Immature natural killer cell (primary cell): ENCODE measurements at regions not wholly inside any gene's neighbourhood (a gene's known extent, or its start where the extent isn't known, plus 50 kb on each side); places are given as distances from the start of the nearest gene placed in this dataset.
"Not testable (repeated sequence)": the region's sequence is repeated elsewhere in the genome, so short reads cannot be mapped to it uniquely, and the experiment has no call there.

ENCODE experiments used
- DNase-seq, 3 donors: peaks; one replicate each; pipeline ENCODE4 v3.0.0; 2022; ENCODE audit warnings: mixed read lengths in 1 of 3
- H3K27ac Mint-ChIP-seq, 6 donors: one replicate each; pipeline ENCODE4 v1.8.0; 2020; ENCODE audit warnings: mixed read lengths in 6 of 6, mild to moderate bottlenecking in 5 of 6, inconsistent platforms in 4 of 6, moderate library complexity in 3 of 6
- H3K27me3 Mint-ChIP-seq, 3 donors: one replicate each; pipeline ENCODE4 v1.8.0; 2020 to 2021; ENCODE audit warnings: low read depth in 3 of 3, mild to moderate bottlenecking in 3 of 3, mixed read lengths in 3 of 3, moderate library complexity in 3 of 3, inconsistent platforms in 1 of 3
- H3K36me3 Mint-ChIP-seq, 3 donors: one replicate each; pipeline ENCODE4 v1.8.0; 2020; ENCODE audit warnings: mixed read lengths in 3 of 3, inconsistent platforms in 2 of 3, mild to moderate bottlenecking in 2 of 3
- H3K4me1 Mint-ChIP-seq, 2 donors: one replicate each; pipeline ENCODE4 v1.8.0; 2020; ENCODE audit warnings: inconsistent platforms in 2 of 2, mild to moderate bottlenecking in 2 of 2, mixed read lengths in 2 of 2, moderate library complexity in 1 of 2
- H3K4me3 Mint-ChIP-seq, 5 donors: one replicate each; pipeline ENCODE4 v1.8.0; 2020; ENCODE audit warnings: mild to moderate bottlenecking in 5 of 5, mixed read lengths in 5 of 5, inconsistent platforms in 3 of 5, moderate library complexity in 3 of 5
- H3K9me3 Mint-ChIP-seq, 6 donors: one replicate each; pipeline ENCODE4 v1.8.0; 2020; ENCODE audit warnings: mild to moderate bottlenecking in 6 of 6, mixed read lengths in 6 of 6, inconsistent platforms in 4 of 6, moderate library complexity in 3 of 6

- no peak overlapping the region for H3K4me3 Mint-ChIP-seq
- H3K27me3 Mint-ChIP-seq, result peaks cover 0 to 3% (median 1%) of the 10 kb centered on the region in 3 donors
- H3K27ac Mint-ChIP-seq, result no peak overlapping the region
- peaks cover 8 to 16% (median 11%) of the 10 kb centered on the region in 6 donors for H3K9me3 Mint-ChIP-seq
- no peaks in the 10 kb centered on the region for H3K36me3 Mint-ChIP-seq
- no peak for DNase-seq
- no peaks in the 10 kb centered on the region for H3K4me1 Mint-ChIP-seq
These were observed 410.2 kb upstream of the IRX2 start for GRCh38 chr5:3161672-3162071.

DNA sequence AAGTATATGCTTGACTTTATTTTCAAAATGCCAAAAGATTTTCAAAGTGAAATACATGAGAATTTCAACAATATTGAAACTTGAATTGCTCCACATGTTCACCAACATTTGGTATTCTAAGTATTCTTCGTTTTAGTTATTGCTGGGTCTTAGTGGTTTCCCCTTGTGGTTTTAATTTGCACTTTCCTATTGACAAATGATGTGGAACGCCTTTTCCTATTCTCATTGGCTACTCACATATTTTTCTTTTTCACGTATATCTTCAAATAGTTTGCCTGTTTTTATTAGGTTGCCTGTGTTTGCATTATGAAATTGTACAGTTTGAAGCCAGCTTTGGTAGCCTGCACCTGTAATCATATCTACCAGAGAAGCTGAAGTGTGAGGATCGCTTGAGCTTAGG, 405.7 kb upstream of the IRX2 start:
- H3K4me3 Mint-ChIP-seq, result no peak overlapping the region
- peaks cover 0 to 2% (median 2%) of the 10 kb centered on the region in 3 donors for H3K27me3 Mint-ChIP-seq
- DNase-seq, result no peak
- H3K36me3 Mint-ChIP-seq, result no peaks in the 10 kb centered on the region
- no peaks in the 10 kb centered on the region for H3K4me1 Mint-ChIP-seq
- H3K9me3 Mint-ChIP-seq, result peaks cover under 1 to 31% (median 4%) of the 10 kb centered on the region in 6 donors
- H3K27ac Mint-ChIP-seq, result no peak overlapping the region

GRCh38 chr5:3155717-3156116, 404.2 kb upstream of the IRX2 start:
- no peak overlapping the region for H3K27ac Mint-ChIP-seq
- no peak overlapping the region for H3K4me3 Mint-ChIP-seq
- no peaks in the 10 kb centered on the region for H3K4me1 Mint-ChIP-seq
- no peaks in the 10 kb centered on the region for H3K36me3 Mint-ChIP-seq
- peaks cover 0 to 39% (median 5%) of the 10 kb centered on the region in 6 donors for H3K9me3 Mint-ChIP-seq
- no peak for DNase-seq
- H3K27me3 Mint-ChIP-seq, result peaks cover 0 to 2% (median 2%) of the 10 kb centered on the region in 3 donors

DNA sequence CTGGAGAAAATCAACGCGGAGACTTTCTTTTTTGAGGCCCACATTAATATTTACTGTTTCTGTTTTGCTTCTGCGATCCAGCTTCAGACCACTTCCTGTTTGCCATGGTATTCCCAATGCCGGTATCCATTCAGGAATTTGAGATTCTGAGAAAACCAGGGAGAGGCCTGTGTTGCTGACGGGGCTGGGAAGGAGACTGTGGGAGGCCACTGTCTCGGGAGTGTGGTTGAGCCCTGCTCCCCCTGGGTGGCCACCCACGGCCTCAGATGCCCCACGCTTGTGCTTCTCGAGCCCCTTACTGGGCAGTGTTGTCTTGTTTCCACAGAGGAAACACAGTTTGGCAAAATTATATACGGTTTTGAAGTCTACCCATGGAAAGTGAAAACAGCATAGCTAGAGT, 403.6 kb upstream of the IRX2 start:
- DNase-seq, result no peak
- peaks cover 0 to 7% (median 2%) of the 10 kb centered on the region in 3 donors for H3K27me3 Mint-ChIP-seq
- H3K4me1 Mint-ChIP-seq, result no peaks in the 10 kb centered on the region
- no peak overlapping the region for H3K4me3 Mint-ChIP-seq
- H3K36me3 Mint-ChIP-seq, result no peaks in the 10 kb centered on the region
- H3K9me3 Mint-ChIP-seq, result peaks cover 0 to 32% (median 9%) of the 10 kb centered on the region in 6 donors
- H3K27ac Mint-ChIP-seq, result no peak overlapping the region

GRCh38 chr5:3153906-3154305, 402.4 kb upstream of the IRX2 start:
- DNase-seq, result no peak
- no peaks in the 10 kb centered on the region for H3K4me1 Mint-ChIP-seq
- no peak overlapping the region for H3K27ac Mint-ChIP-seq
- H3K9me3 Mint-ChIP-seq, result peaks cover 0 to 35% (median 14%) of the 10 kb centered on the region in 6 donors
- peaks cover 4 to 7% (median 5%) of the 10 kb centered on the region in 3 donors for H3K27me3 Mint-ChIP-seq
- H3K4me3 Mint-ChIP-seq, result no peak overlapping the region
- H3K36me3 Mint-ChIP-seq, result no peaks in the 10 kb centered on the region

- H3K27me3 Mint-ChIP-seq, result peaks cover 4 to 7% (median 5%) of the 10 kb centered on the region in 3 donors
- H3K36me3 Mint-ChIP-seq, result peaks cover 0 to 4% (median 0%) of the 10 kb centered on the region in 3 donors
- no peak for DNase-seq
- no peak overlapping the region for H3K4me3 Mint-ChIP-seq
- no peak overlapping the region for H3K27ac Mint-ChIP-seq
- peaks cover 0 to 35% (median 12%) of the 10 kb centered on the region in 6 donors for H3K9me3 Mint-ChIP-seq
- no peaks in the 10 kb centered on the region for H3K4me1 Mint-ChIP-seq
These were observed 401.9 kb upstream of the IRX2 start for GRCh38 chr5:3153226-3153858.

DNA sequence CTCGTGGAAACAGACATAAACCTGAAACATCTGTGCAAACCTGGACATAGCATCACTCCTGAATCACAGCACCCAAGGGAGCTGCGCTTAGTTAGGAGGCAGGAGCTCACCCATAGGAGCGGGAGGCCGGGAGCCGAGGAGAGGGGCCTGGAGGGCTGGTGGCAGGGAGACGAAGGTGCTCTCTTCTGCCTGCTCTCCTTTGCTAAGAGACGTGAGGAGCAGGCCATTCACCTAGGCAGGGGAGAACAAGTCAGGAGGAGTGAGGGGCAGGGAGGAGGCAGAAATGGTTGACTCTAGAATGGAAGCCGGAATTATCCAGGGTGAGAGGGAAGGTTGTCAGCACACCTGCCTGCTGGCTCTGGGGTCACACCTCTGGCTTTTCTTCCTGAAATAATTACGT, 398.4 kb upstream of the IRX2 start:
- H3K36me3 Mint-ChIP-seq, result peaks cover 0 to 4% (median 0%) of the 10 kb centered on the region in 3 donors
- H3K27me3 Mint-ChIP-seq, result peaks cover 4 to 7% (median 7%) of the 10 kb centered on the region in 3 donors
- peaks cover 3 to 29% (median 9%) of the 10 kb centered on the region in 6 donors for H3K9me3 Mint-ChIP-seq
- no peak overlapping the region for H3K27ac Mint-ChIP-seq
- H3K4me3 Mint-ChIP-seq, result no peak overlapping the region
- H3K4me1 Mint-ChIP-seq, result no peaks in the 10 kb centered on the region
- no peak for DNase-seq

- not testable (repeated sequence) for H3K4me3 Mint-ChIP-seq, H3K27ac Mint-ChIP-seq, H3K36me3 Mint-ChIP-seq, H3K4me1 Mint-ChIP-seq, H3K27me3 Mint-ChIP-seq, DNase-seq
- H3K9me3 Mint-ChIP-seq, result peaks cover 3 to 29% (median 13%) of the 10 kb centered on the region in 6 donors
These were observed 395.9 kb upstream of the IRX2 start for GRCh38 chr5:3147405-3147804.

- no peaks in the 10 kb centered on the region for H3K4me1 Mint-ChIP-seq
- H3K9me3 Mint-ChIP-seq, result peaks cover 3 to 26% (median 14%) of the 10 kb centered on the region in 6 donors
- peaks cover 5 to 6% (median 5%) of the 10 kb centered on the region in 3 donors for H3K27me3 Mint-ChIP-seq
- peaks cover 0 to 7% (median 0%) of the 10 kb centered on the region in 3 donors for H3K36me3 Mint-ChIP-seq
- H3K4me3 Mint-ChIP-seq, result no peak overlapping the region
- H3K27ac Mint-ChIP-seq, result no peak overlapping the region
- DNase-seq, result no peak
These were observed 394.2 kb upstream of the IRX2 start for GRCh38 chr5:3145641-3146040.

DNA sequence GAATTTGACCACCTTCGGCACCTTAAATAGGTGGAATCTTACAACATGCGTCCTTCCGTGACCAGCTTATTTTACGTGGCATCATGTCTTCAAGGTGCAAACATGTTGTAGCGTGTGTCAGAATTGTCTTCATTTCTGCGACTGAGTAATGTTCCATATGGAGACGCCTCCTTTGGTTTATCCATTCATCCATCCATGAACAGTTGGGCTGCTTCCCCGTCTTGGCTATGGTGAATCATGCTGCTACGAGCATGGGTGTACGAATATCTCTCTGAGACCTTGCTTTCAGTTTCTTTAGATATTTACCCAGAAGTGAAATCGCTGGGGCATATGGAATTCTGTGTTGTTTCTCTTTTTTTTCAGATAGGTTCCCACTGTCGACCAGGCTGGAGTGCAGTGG, 391.9 kb upstream of the IRX2 start:
- H3K4me3 Mint-ChIP-seq, result no peak overlapping the region
- H3K27me3 Mint-ChIP-seq, result peaks cover 0 to 2% (median 2%) of the 10 kb centered on the region in 3 donors
- H3K36me3 Mint-ChIP-seq, result peaks cover 0 to 3% (median 0%) of the 10 kb centered on the region in 3 donors
- H3K9me3 Mint-ChIP-seq, result peaks cover 0 to 24% (median 3%) of the 10 kb centered on the region in 6 donors
- DNase-seq, result no peak
- H3K4me1 Mint-ChIP-seq, result no peaks in the 10 kb centered on the region
- H3K27ac Mint-ChIP-seq, result no peak overlapping the region

DNA sequence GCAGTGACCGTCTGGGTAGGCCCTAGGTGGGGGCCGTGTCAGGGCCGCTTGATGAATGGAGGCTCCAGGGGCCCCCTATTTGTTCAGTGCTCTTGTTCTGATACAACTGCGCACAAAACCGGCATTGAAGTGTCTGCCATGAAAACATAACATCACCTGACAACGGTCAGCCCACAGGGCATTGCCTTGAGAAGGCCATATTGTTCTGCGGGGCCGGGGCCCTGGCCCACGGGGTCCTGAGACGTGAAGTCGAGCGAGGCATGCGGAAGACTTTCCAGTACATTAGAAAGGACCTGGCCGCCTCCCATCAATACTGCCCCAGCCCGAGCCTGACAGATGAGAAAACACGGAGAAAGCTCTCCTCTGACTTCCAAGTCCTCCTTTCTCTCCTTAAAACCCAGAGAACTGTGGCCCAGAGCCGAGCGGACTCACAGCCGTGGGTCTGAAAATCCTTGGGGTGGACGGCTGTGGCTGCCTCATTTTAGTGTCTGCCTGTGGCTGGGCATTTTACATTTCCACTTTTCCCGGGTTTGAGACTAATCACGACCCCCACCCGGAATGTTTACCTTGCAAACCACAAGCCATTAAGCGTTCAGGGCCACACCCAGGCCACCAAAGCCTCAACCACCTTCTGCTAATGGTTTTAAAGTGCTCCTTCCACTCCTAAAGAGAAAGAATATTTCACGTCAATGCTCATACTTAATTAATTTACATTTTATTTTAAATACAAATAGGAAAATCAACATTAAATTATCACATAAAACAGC, 391.0 kb upstream of the IRX2 start:
- no peak overlapping the region for H3K4me3 Mint-ChIP-seq
- H3K27me3 Mint-ChIP-seq, result peaks cover 0 to 2% (median 2%) of the 10 kb centered on the region in 3 donors
- H3K36me3 Mint-ChIP-seq, result peaks cover 0 to 3% (median 0%) of the 10 kb centered on the region in 3 donors
- peaks cover 0 to 25% (median 0%) of the 10 kb centered on the region in 6 donors for H3K9me3 Mint-ChIP-seq
- H3K4me1 Mint-ChIP-seq, result no peaks in the 10 kb centered on the region
- no peak for DNase-seq
- H3K27ac Mint-ChIP-seq, result no peak overlapping the region

GRCh38 chr5:3140117-3140516, 388.6 kb upstream of the IRX2 start:
- peaks cover 0 to 2% (median 0%) of the 10 kb centered on the region in 3 donors for H3K27me3 Mint-ChIP-seq
- H3K9me3 Mint-ChIP-seq, result peaks cover 0 to 26% (median 0%) of the 10 kb centered on the region in 6 donors
- H3K4me1 Mint-ChIP-seq, result no peaks in the 10 kb centered on the region
- H3K4me3 Mint-ChIP-seq, result no peak overlapping the region
- H3K36me3 Mint-ChIP-seq, result peaks cover 0 to 3% (median 0%) of the 10 kb centered on the region in 3 donors
- DNase-seq, result no peak
- H3K27ac Mint-ChIP-seq, result no peak overlapping the region

DNA sequence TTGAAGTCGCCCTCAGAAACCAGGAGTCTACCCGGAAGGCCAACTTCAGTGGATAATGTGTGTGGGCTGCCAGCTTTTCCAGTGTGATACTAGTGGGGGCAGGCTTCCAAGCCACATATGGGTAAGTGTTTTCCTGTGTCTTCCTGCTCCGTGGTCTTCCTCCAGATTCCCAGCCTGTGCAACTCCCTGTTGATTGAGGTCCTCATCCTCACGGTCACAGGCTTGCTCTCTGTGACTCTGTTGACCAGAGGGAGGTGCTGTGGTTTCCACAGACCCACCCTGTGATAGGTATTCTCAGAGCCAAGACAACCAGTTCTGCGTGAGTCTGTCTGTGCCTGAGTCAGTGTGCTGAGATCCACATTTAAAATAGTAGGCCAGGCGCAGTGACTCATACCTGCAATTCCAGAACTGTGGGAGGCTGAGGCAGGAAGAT, 388.0 kb upstream of the IRX2 start:
- no peaks in the 10 kb centered on the region for H3K27me3 Mint-ChIP-seq
- no peak for DNase-seq
- H3K27ac Mint-ChIP-seq, result no peak overlapping the region
- no peak overlapping the region for H3K4me3 Mint-ChIP-seq
- H3K9me3 Mint-ChIP-seq, result peaks cover 0 to 21% (median 0%) of the 10 kb centered on the region in 6 donors
- H3K4me1 Mint-ChIP-seq, result no peaks in the 10 kb centered on the region
- H3K36me3 Mint-ChIP-seq, result peaks cover 0 to 3% (median 0%) of the 10 kb centered on the region in 3 donors

- H3K4me3 Mint-ChIP-seq, result no peak overlapping the region
- H3K4me1 Mint-ChIP-seq, result no peaks in the 10 kb centered on the region
- H3K27me3 Mint-ChIP-seq, result no peaks in the 10 kb centered on the region
- H3K27ac Mint-ChIP-seq, result no peak overlapping the region
- no peak for DNase-seq
- H3K9me3 Mint-ChIP-seq, result peaks cover 0 to 6% (median 2%) of the 10 kb centered on the region in 6 donors
- H3K36me3 Mint-ChIP-seq, result no peaks in the 10 kb centered on the region
These were observed 379.7 kb upstream of the IRX2 start for GRCh38 chr5:3131161-3131560.
